Stomach (tissue), 8 donors: ENCODE measurements at regions not wholly inside any gene's neighbourhood (a gene's known extent, or its start where the extent isn't known, plus 50 kb on each side); places are given as distances from the start of the nearest gene placed in this dataset.

ENCODE experiments used
- DNase-seq, 2 donors: peaks; one replicate each; pipeline versions ENCODE4 v3.0.0 to v3.0.0-alpha.2; 2013 to 2019
- H3K27ac ChIP-seq, 5 donors: fragments of 200-600 bp in 4 of 5; sonication (generic) in 4 of 5; one replicate each; pipeline ENCODE4 v1.5.1; 2013 to 2019; ENCODE audit warnings: mild to moderate bottlenecking in 1 of 5, moderate library complexity in 1 of 5
- H3K27me3 ChIP-seq, 3 donors: fragments of 200-600 bp; sonication (generic); one replicate each; pipeline ENCODE4 v1.5.1; 2017 to 2019; ENCODE audit warnings: mixed run types in 1 of 3
- H3K36me3 ChIP-seq, 4 donors: fragments of 200-600 bp; sonication (generic); 1 replicate in 3 of 4; 2 replicates in 1 of 4; pipeline ENCODE4 v1.5.1; 2016 to 2019
- H3K4me1 ChIP-seq, 4 donors: fragments of 200-600 bp; sonication (generic); one replicate each; pipeline ENCODE4 v1.5.1; 2016 to 2019
- H3K4me3 ChIP-seq, 4 donors: fragments of 200-600 bp; sonication (generic) in 3 of 4; one replicate each; pipeline ENCODE4 v1.5.1; 2016 to 2019; ENCODE audit warnings: mild to moderate bottlenecking in 1 of 4
- H3K9me3 ChIP-seq, 4 donors: fragments of 200-600 bp; sonication (generic); one replicate each; pipeline ENCODE4 v1.5.1; 2016 to 2019
- CTCF ChIP-seq, 7 experiments: fragments of 450-650 bp in 4 of 7; fragments of 200-600 bp in 3 of 7; sonication (generic) in 3 of 7; IDR thresholded peaks; one replicate each; pipeline ENCODE4 v1.5.1; 2016 to 2019; ENCODE audit warnings: antibody characterized with exemption in 7 of 7, control low read depth in 2 of 7, mild to moderate bottlenecking in 1 of 7
- EP300 ChIP-seq: sonication (generic); formaldehyde crosslinking; IDR thresholded peaks from one replicate; pipeline ENCODE4 v1.6.1; 2017; ENCODE audit warnings: antibody characterized with exemption
- POLR2A ChIP-seq, 4 donors: fragments of 450-650 bp; IDR thresholded peaks; one replicate each; pipeline ENCODE4 v1.6.1; 2016; ENCODE audit warnings: antibody characterized with exemption in 4 of 4, control low read depth in 2 of 4, mild to moderate bottlenecking in 1 of 4, moderate library complexity in 1 of 4
- POLR2AphosphoS5 ChIP-seq, 3 donors: sonication (generic); formaldehyde crosslinking; IDR thresholded peaks; one replicate each; pipeline ENCODE4 v1.6.1; 2016; ENCODE audit warnings: antibody characterized with exemption in 3 of 3
- WGBS, 5 donors: extraction: QIAGEN DNeasy Blood & Tissue Kit in 3 of 5; methylation state at CpG; one replicate each; pipeline versions ENCODE4 v1.1.5 to v1.1.7; 2013 to 2018; 5-methylcytosine and 5-hydroxymethylcytosine counted together
- intact Hi-C: fragments of 100-400 bp; cut with DNase I; formaldehyde crosslinking; loops from one replicate; pipeline ENCODE4 v1.15.1; 2023; ENCODE audit warnings: low total_unique reads
- donor health status: healthy with polysubstance abuse.
- donor health status: Bipolar disorder and iron deficiency.
- donor health status: healthy.

- DNase-seq: no peak
- H3K27me3 ChIP-seq: no peaks in the 10 kb centered on the region
- H3K27ac ChIP-seq: no peak overlapping the region
- H3K9me3 ChIP-seq: no peaks in the 10 kb centered on the region
- TF ChIP-seq POLR2AphosphoS5 (IDR thresholded peaks at IDR 0.05): no peak
- TF ChIP-seq EP300: no peak
- no peak for TF ChIP-seq POLR2A (IDR thresholded peaks at IDR 0.05)
- no peak for TF ChIP-seq CTCF (IDR thresholded peaks at IDR 0.05)
- intact Hi-C loops: no loop called here
- no peaks in the 10 kb centered on the region for H3K4me1 ChIP-seq
- H3K36me3 ChIP-seq: no peaks in the 10 kb centered on the region
- H3K4me3 ChIP-seq: no peak overlapping the region
These were observed 470.6 kb upstream of the ADGRL2 start for GRCh38 chr1:81330111-81330510.

GRCh38 chr1:81329041-81329440 is 471.7 kb upstream of the ADGRL2 start:
- Histone ChIP-seq H3K9me3 (no peaks in the 10 kb centered on the region), H3K27me3 (no peaks in the 10 kb centered on the region), H3K4me1 (no peaks in the 10 kb centered on the region), H3K4me3 (no peak overlapping the region), H3K36me3 (no peaks in the 10 kb centered on the region), H3K27ac (no peak overlapping the region)
- no peak for TF ChIP-seq CTCF (IDR thresholded peaks at IDR 0.05)
- no peak for TF ChIP-seq EP300
- no peak for TF ChIP-seq POLR2A (IDR thresholded peaks at IDR 0.05)
- TF ChIP-seq POLR2AphosphoS5 (IDR thresholded peaks at IDR 0.05): no peak
- intact Hi-C loops: no loop called here
- WGBS, 5 donors: 68 to 97% (median 90%) methylated on average over 2 of the region's 2 CpGs
- no peak for DNase-seq

- no peak for DNase-seq
- Histone ChIP-seq H3K9me3 (no peaks in the 10 kb centered on the region), H3K4me1 (no peaks in the 10 kb centered on the region), H3K27me3 (no peaks in the 10 kb centered on the region), H3K27ac (no peak overlapping the region), H3K36me3 (no peaks in the 10 kb centered on the region), H3K4me3 (no peak overlapping the region)
- WGBS, 5 donors: 50 to 66% (median 55%) methylated on average over 5 of the region's 5 CpGs
- TF ChIP-seq CTCF (IDR thresholded peaks at IDR 0.05) (no peak), EP300 (no peak), POLR2A (IDR thresholded peaks at IDR 0.05) (no peak), POLR2AphosphoS5 (IDR thresholded peaks at IDR 0.05) (no peak)
- intact Hi-C loops: no loop called here
These were observed 473.0 kb upstream of the ADGRL2 start for GRCh38 chr1:81327743-81328142.

GRCh38 chr1:81327103-81327710 is 473.5 kb upstream of the ADGRL2 start:
- Histone ChIP-seq H3K9me3 (no peaks in the 10 kb centered on the region), H3K4me3 (no peak overlapping the region), H3K36me3 (no peaks in the 10 kb centered on the region), H3K27me3 (no peaks in the 10 kb centered on the region), H3K4me1 (no peaks in the 10 kb centered on the region), H3K27ac (no peak overlapping the region)
- intact Hi-C loops: no loop called here
- no peak for DNase-seq
- 76 to 84% (median 79%) methylated on average over 6 of the region's 6 CpGs for WGBS, 5 donors
- TF ChIP-seq EP300 (no peak), POLR2AphosphoS5 (IDR thresholded peaks at IDR 0.05) (no peak), CTCF (IDR thresholded peaks at IDR 0.05) (no peak), POLR2A (IDR thresholded peaks at IDR 0.05) (no peak)
